ENCODE measurements at regions not wholly inside any gene's neighbourhood (a gene's known extent, or its start where the extent isn't known, plus 50 kb on each side); places are given as distances from the start of the nearest gene placed in this dataset.

- in situ Hi-C loops (cut with HindIII; ENCODE audit: low pct_ligation_motif_present, low pct_unique_long_range_greater_than_20kb, low sequenced_read_pairs): no loop called here
- DNase-seq: no peak
Measured at GRCh38 chr6:153698001-153698400, 341.0 kb upstream of the OPRM1 start.

GRCh38 chr6:153677522-153677921, 361.5 kb upstream of the OPRM1 start:
- in situ Hi-C loops (cut with HindIII; ENCODE audit: low pct_ligation_motif_present, low pct_unique_long_range_greater_than_20kb, low sequenced_read_pairs): no loop called here
- no peak for DNase-seq

- in situ Hi-C loops (cut with HindIII; ENCODE audit: low pct_ligation_motif_present, low pct_unique_long_range_greater_than_20kb, low sequenced_read_pairs): no loop called here
- DNase-seq: no peak
Measured at GRCh38 chr6:153673750-153674149, 365.3 kb upstream of the OPRM1 start.

- in situ Hi-C loops (cut with HindIII; ENCODE audit: low pct_ligation_motif_present, low pct_unique_long_range_greater_than_20kb, low sequenced_read_pairs): no loop called here
- peak; percentile 16 for DNase-seq
Measured at GRCh38 chr6:153673225-153673624, 365.8 kb upstream of the OPRM1 start.

- no peak for DNase-seq
- in situ Hi-C loops (cut with HindIII; ENCODE audit: low pct_ligation_motif_present, low pct_unique_long_range_greater_than_20kb, low sequenced_read_pairs): no loop called here
Measured at GRCh38 chr6:153670403-153671026, 368.5 kb upstream of the OPRM1 start.

- no peak for DNase-seq
- in situ Hi-C loops (cut with HindIII; ENCODE audit: low pct_ligation_motif_present, low pct_unique_long_range_greater_than_20kb, low sequenced_read_pairs): no loop called here
Measured at GRCh38 chr6:153668758-153669157, 370.3 kb upstream of the OPRM1 start.

GRCh38 chr6:153662982-153663381, 376.1 kb upstream of the OPRM1 start:
- peak; percentile 7 for DNase-seq
- in situ Hi-C loops (cut with HindIII; ENCODE audit: low pct_ligation_motif_present, low pct_unique_long_range_greater_than_20kb, low sequenced_read_pairs): no loop called here

- in situ Hi-C loops (cut with HindIII; ENCODE audit: low pct_ligation_motif_present, low pct_unique_long_range_greater_than_20kb, low sequenced_read_pairs): no loop called here
Measured at GRCh38 chr6:153645326-153645725, 393.7 kb upstream of the OPRM1 start.

GRCh38 chr6:153644000-153644399, 395.0 kb upstream of the OPRM1 start:
- DNase-seq: no peak
- in situ Hi-C loops (cut with HindIII; ENCODE audit: low pct_ligation_motif_present, low pct_unique_long_range_greater_than_20kb, low sequenced_read_pairs): no loop called here

More at GRCh38 chr6:153645326-153645725, 393.7 kb upstream of the OPRM1 start:
- no peak for DNase-seq

GRCh38 chr6:153634416-153634815, 404.6 kb upstream of the OPRM1 start:
- in situ Hi-C loops (cut with HindIII; ENCODE audit: low pct_ligation_motif_present, low pct_unique_long_range_greater_than_20kb, low sequenced_read_pairs): no loop called here
- DNase-seq: no peak

GRCh38 chr6:153625089-153625488, 414.0 kb upstream of the OPRM1 start:
- peak; percentile 22 for DNase-seq

GRCh38 chr6:153624528-153624927, 414.5 kb upstream of the OPRM1 start:
- in situ Hi-C loops (cut with HindIII; ENCODE audit: low pct_ligation_motif_present, low pct_unique_long_range_greater_than_20kb, low sequenced_read_pairs): no loop called here
- no peak for DNase-seq

More at GRCh38 chr6:153625089-153625488, 414.0 kb upstream of the OPRM1 start:
- in situ Hi-C loops (cut with HindIII; ENCODE audit: low pct_ligation_motif_present, low pct_unique_long_range_greater_than_20kb, low sequenced_read_pairs): no loop called here

- no peak for DNase-seq
- in situ Hi-C loops (cut with HindIII; ENCODE audit: low pct_ligation_motif_present, low pct_unique_long_range_greater_than_20kb, low sequenced_read_pairs): no loop called here
Measured at GRCh38 chr6:153623496-153623895, 415.5 kb upstream of the OPRM1 start.

GRCh38 chr6:153621491-153621890, 417.5 kb upstream of the OPRM1 start:
- in situ Hi-C loops (cut with HindIII; ENCODE audit: low pct_ligation_motif_present, low pct_unique_long_range_greater_than_20kb, low sequenced_read_pairs): no loop called here
- DNase-seq: no peak

- DNase-seq: no peak
- in situ Hi-C loops (cut with HindIII; ENCODE audit: low pct_ligation_motif_present, low pct_unique_long_range_greater_than_20kb, low sequenced_read_pairs): no loop called here
Measured at GRCh38 chr6:153621070-153621469, 418.0 kb upstream of the OPRM1 start.

- in situ Hi-C loops (cut with HindIII; ENCODE audit: low pct_ligation_motif_present, low pct_unique_long_range_greater_than_20kb, low sequenced_read_pairs): no loop called here
- no peak for DNase-seq
Measured at GRCh38 chr6:153618371-153619322, 420.4 kb upstream of the OPRM1 start.

- DNase-seq: no peak
- in situ Hi-C loops (cut with HindIII; ENCODE audit: low pct_ligation_motif_present, low pct_unique_long_range_greater_than_20kb, low sequenced_read_pairs): no loop called here
Measured at GRCh38 chr6:153616506-153616905, 422.5 kb upstream of the OPRM1 start.

GRCh38 chr6:153613719-153614455, 425.2 kb upstream of the OPRM1 start:
- in situ Hi-C loops (cut with HindIII; ENCODE audit: low pct_ligation_motif_present, low pct_unique_long_range_greater_than_20kb, low sequenced_read_pairs): no loop called here
- no peak for DNase-seq

GRCh38 chr6:153602401-153602800, 436.6 kb upstream of the OPRM1 start:
- in situ Hi-C loops (cut with HindIII; ENCODE audit: low pct_ligation_motif_present, low pct_unique_long_range_greater_than_20kb, low sequenced_read_pairs): no loop called here
- DNase-seq: no peak

Data from ACHN (cell line).